Calu3 (cell line): ENCODE measurements at regions not wholly inside any gene's neighbourhood (a gene's known extent, or its start where the extent isn't known, plus 50 kb on each side); places are given as distances from the start of the nearest gene placed in this dataset.

ENCODE experiments used
- BruUV-seq: library from RNA; stranded (reverse); fragments of 400-500 nt; replicated peaks from 2 replicates; lab custom pipeline; 2021; lab: Mats Ljungman, UMichigan
- CTCF ChIA-PET: fragments of 300-600 bp; sonication (Branson Sonifier 250); formaldehyde crosslinking; loops from one replicate; lab custom pipeline; 2022; ENCODE audit warnings: antibody characterized with exemption; lab: Charles Lee
- DNase-seq: peaks from one replicate; pipeline ENCODE4 v3.0.0; 2022
- H3K27ac Mint-ChIP-seq: one replicate; pipeline ENCODE4 v1.8.0; 2022; ENCODE audit warnings: mixed read lengths; ENCODE audit not compliant: unreplicated experiment
- H3K27me3 Mint-ChIP-seq: one replicate; pipeline ENCODE4 v1.8.0; 2022; ENCODE audit warnings: mixed read lengths; ENCODE audit not compliant: unreplicated experiment
- H3K36me3 Mint-ChIP-seq: one replicate; pipeline ENCODE4 v1.8.0; 2022; ENCODE audit warnings: mild to moderate bottlenecking, moderate library complexity, mixed read lengths; ENCODE audit not compliant: insufficient read depth, unreplicated experiment
- H3K4me1 Mint-ChIP-seq: one replicate; pipeline ENCODE4 v1.8.0; 2022; ENCODE audit warnings: mild to moderate bottlenecking, low read depth, mixed read lengths; ENCODE audit not compliant: unreplicated experiment
- H3K4me3 Mint-ChIP-seq: one replicate; pipeline ENCODE4 v1.8.0; 2022; ENCODE audit warnings: mild to moderate bottlenecking, low read depth, moderate library complexity, mixed read lengths; ENCODE audit not compliant: unreplicated experiment
- H3K9me3 Mint-ChIP-seq: one replicate; pipeline ENCODE4 v1.8.0; 2022; ENCODE audit warnings: low read depth, mixed read lengths; ENCODE audit not compliant: unreplicated experiment
- intact Hi-C: fragments of 100-400 bp; cut with micrococcal nuclease; formaldehyde crosslinking; loops from one replicate; pipeline ENCODE4 v1.10.0; 2022; ENCODE audit not compliant: unreplicated experiment
- TF ChIP-seq, protein P1 (sequence below): fragments of 200-600 bp; IDR thresholded peaks from one replicate; pipeline ENCODE4 v1.8.0; 2022; ENCODE audit warnings: antibody characterized with exemption; ENCODE audit not compliant: unreplicated experiment

DNA sequence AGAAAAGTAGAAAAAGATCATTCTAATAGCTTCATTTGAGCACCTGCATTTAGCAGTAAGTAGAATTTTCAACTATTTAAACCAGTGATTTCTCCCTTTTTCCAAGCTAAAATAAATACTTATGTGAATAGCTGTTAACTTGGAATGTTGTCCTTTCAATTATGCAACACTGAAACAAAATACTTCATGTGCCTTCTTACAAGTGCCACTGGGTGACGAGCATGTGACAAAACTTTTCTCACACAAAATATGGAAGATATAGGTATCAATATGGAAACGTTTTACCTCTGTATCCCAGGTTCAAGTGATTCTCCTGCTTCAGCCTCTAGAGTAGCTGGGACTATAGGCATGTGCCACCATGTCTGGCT, 708.3 kb downstream of the STIM2 start:
- no TSS peak for BruUV-seq
- H3K27ac Mint-ChIP-seq, result no peak overlapping the region
- no peak overlapping the region for H3K4me3 Mint-ChIP-seq
- H3K9me3 Mint-ChIP-seq, result no peaks in the 10 kb centered on the region
- H3K36me3 Mint-ChIP-seq, result no peaks in the 10 kb centered on the region
- CTCF ChIA-PET, result no interaction called here
- H3K27me3 Mint-ChIP-seq, result no peaks in the 10 kb centered on the region
- no peak for DNase-seq
- no peaks in the 10 kb centered on the region for H3K4me1 Mint-ChIP-seq
- TF ChIP-seq, protein P1, sequence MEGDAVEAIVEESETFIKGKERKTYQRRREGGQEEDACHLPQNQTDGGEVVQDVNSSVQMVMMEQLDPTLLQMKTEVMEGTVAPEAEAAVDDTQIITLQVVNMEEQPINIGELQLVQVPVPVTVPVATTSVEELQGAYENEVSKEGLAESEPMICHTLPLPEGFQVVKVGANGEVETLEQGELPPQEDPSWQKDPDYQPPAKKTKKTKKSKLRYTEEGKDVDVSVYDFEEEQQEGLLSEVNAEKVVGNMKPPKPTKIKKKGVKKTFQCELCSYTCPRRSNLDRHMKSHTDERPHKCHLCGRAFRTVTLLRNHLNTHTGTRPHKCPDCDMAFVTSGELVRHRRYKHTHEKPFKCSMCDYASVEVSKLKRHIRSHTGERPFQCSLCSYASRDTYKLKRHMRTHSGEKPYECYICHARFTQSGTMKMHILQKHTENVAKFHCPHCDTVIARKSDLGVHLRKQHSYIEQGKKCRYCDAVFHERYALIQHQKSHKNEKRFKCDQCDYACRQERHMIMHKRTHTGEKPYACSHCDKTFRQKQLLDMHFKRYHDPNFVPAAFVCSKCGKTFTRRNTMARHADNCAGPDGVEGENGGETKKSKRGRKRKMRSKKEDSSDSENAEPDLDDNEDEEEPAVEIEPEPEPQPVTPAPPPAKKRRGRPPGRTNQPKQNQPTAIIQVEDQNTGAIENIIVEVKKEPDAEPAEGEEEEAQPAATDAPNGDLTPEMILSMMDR, result no peak
- intact Hi-C loops, result no loop called here

DNA sequence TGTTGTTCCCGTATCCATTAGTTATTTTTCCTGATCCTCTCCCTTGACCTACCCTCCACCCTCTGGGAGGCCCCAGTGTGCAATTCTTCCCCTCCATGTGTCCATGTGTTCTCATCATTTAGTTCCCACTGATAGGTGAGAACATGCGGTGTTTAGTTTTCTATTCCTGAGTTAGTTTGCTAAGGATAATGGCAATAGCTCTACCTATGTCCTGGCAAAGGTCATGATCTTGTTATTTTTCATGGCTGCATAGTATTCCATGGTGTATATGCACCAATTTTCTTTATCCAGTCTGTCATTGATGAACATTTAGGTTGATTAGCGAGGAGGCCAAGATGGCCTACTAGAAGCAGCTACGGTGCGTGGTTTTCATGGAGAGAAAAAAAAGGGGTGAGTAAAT, 714.1 kb downstream of the STIM2 start:
- H3K27ac Mint-ChIP-seq, result no peak overlapping the region
- no peak for DNase-seq
- H3K9me3 Mint-ChIP-seq, result peaks cover 3% of the 10 kb centered on the region
- no peaks in the 10 kb centered on the region for H3K27me3 Mint-ChIP-seq
- no peaks in the 10 kb centered on the region for H3K36me3 Mint-ChIP-seq
- intact Hi-C loops, result no loop called here
- CTCF ChIA-PET, result no interaction called here
- H3K4me1 Mint-ChIP-seq, result no peaks in the 10 kb centered on the region
- no peak overlapping the region for H3K4me3 Mint-ChIP-seq
- BruUV-seq, result no TSS peak
- TF ChIP-seq, protein P1, result no peak

DNA sequence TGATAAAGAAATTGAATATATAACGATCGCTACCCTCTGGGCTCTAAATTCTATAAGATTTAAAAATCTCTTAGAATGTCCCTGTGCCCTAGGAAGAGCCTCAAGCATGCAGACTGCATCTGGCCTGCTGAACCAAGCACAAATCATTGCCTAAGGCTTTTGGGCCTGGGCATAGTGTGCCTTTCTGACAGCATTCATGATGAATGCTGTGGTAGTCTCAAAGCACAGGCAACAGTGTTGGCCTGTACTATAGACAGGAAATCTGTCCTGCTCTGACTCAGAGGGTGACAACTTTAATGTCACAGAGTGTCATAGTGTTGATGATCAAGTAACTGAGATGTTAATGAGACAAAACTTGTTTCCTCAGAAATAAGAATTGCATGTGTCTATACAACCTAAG, 717.3 kb downstream of the STIM2 start:
- H3K9me3 Mint-ChIP-seq, result peaks cover 3% of the 10 kb centered on the region
- H3K4me1 Mint-ChIP-seq, result no peaks in the 10 kb centered on the region
- no peaks in the 10 kb centered on the region for H3K36me3 Mint-ChIP-seq
- no peaks in the 10 kb centered on the region for H3K27me3 Mint-ChIP-seq
- H3K27ac Mint-ChIP-seq, result no peak overlapping the region
- no peak for DNase-seq
- TF ChIP-seq, protein P1, result no peak
- no peak overlapping the region for H3K4me3 Mint-ChIP-seq
- BruUV-seq, result no TSS peak
- CTCF ChIA-PET, result no interaction called here
- intact Hi-C loops, result no loop called here

DNA sequence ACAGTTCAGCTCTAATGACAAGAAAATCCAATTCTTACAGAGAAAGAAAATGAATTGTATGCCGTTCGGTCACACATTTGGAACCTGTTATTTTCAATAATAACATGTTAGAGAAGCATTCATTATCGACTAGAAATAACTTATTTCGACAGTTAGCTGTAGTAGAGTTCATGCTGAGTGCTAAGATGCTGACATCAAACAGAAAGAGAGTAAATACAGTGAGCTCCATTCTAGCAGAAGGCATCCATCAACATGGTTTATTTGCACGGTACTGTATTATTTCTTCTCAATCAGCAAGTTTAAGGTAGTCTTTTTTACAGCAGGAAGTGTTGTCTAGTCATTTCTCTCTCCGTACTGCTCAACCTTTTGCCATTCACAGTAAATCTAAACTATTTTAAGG, 732.1 kb downstream of the STIM2 start:
- no peaks in the 10 kb centered on the region for H3K9me3 Mint-ChIP-seq
- no peak for DNase-seq
- no peak overlapping the region for H3K27ac Mint-ChIP-seq
- no TSS peak for BruUV-seq
- H3K27me3 Mint-ChIP-seq, result no peaks in the 10 kb centered on the region
- CTCF ChIA-PET, result no interaction called here
- no peak overlapping the region for H3K4me3 Mint-ChIP-seq
- no peaks in the 10 kb centered on the region for H3K4me1 Mint-ChIP-seq
- H3K36me3 Mint-ChIP-seq, result no peaks in the 10 kb centered on the region
- intact Hi-C loops, result no loop called here
- TF ChIP-seq, protein P1, result no peak
